Sigmoid colon (tissue), 6 donors: ENCODE measurements at regions not wholly inside any gene's neighbourhood (a gene's known extent, or its start where the extent isn't known, plus 50 kb on each side); places are given as distances from the start of the nearest gene placed in this dataset.

Experiments
- DNase-seq: peaks from one replicate; pipeline ENCODE4 v3.0.0-alpha.2; 2019
- H3K27ac ChIP-seq, 4 donors: fragments of 200-600 bp; sonication (generic); one replicate each; pipeline ENCODE4 v1.5.1; 2016 to 2019; ENCODE audit warnings: mild to moderate bottlenecking in 1 of 4
- H3K27me3 ChIP-seq, 3 donors: fragments of 200-600 bp; sonication (generic); one replicate each; pipeline ENCODE4 v1.5.1; 2019; ENCODE audit warnings: mild to moderate bottlenecking in 1 of 3
- H3K36me3 ChIP-seq, 4 donors: fragments of 200-600 bp; sonication (generic); one replicate each; pipeline ENCODE4 v1.5.1; 2016 to 2019
- H3K4me1 ChIP-seq, 4 donors: fragments of 200-600 bp; sonication (generic); one replicate each; pipeline ENCODE4 v1.5.1; 2017 to 2019
- H3K4me3 ChIP-seq, 4 donors: fragments of 200-600 bp; sonication (generic); one replicate each; pipeline ENCODE4 v1.5.1; 2017 to 2019; ENCODE audit warnings: mild to moderate bottlenecking in 2 of 4, moderate library complexity in 1 of 4
- H3K9me3 ChIP-seq, 4 donors: fragments of 200-600 bp in 3 of 4; sonication (generic) in 3 of 4; one replicate each; pipeline versions ENCODE4 v1.5.1 to v1.6.1; 2013 to 2019
- CTCF ChIP-seq, 4 experiments: fragments of 450-650 bp in 3 of 4; fragments of 200-600 bp in 1 of 4; IDR thresholded peaks; one replicate each; pipeline ENCODE4 v1.5.1; 2016 to 2019; ENCODE audit warnings: antibody characterized with exemption in 4 of 4, mild to moderate bottlenecking in 3 of 4, moderate library complexity in 2 of 4
- EP300 ChIP-seq, 4 donors: sonication (generic); formaldehyde crosslinking; IDR thresholded peaks; one replicate each; pipeline ENCODE4 v1.6.1; 2017; ENCODE audit warnings: antibody characterized with exemption in 4 of 4
- POLR2A ChIP-seq, 2 donors: fragments of 450-650 bp; IDR thresholded peaks; one replicate each; pipeline ENCODE4 v1.6.1; 2016; ENCODE audit warnings: antibody characterized with exemption in 2 of 2, mild to moderate bottlenecking in 2 of 2, moderate library complexity in 2 of 2
- POLR2AphosphoS5 ChIP-seq, 4 donors: sonication (generic); formaldehyde crosslinking; IDR thresholded peaks; one replicate each; pipeline ENCODE4 v1.6.1; 2017; ENCODE audit warnings: antibody characterized with exemption in 4 of 4
- WGBS, 2 donors: extraction: QIAGEN DNeasy Blood & Tissue Kit; methylation state at CpG; one replicate each; pipeline ENCODE4 v1.1.7; 2013; 5-methylcytosine and 5-hydroxymethylcytosine counted together
- intact Hi-C: fragments of 100-400 bp; cut with DNase I; formaldehyde crosslinking; loops from one replicate; pipeline ENCODE4 v1.15.1; 2023
- donor health status: healthy with polysubstance abuse.
- donor health status: healthy.

GRCh38 chr12:38154096-38155019 lies 162.2 kb upstream of the ALG10B start:
- TF ChIP-seq POLR2A (IDR thresholded peaks at IDR 0.05) (no peak), CTCF (IDR thresholded peaks at IDR 0.05) (no peak), EP300 (IDR thresholded peaks at IDR 0.05) (no peak), POLR2AphosphoS5 (IDR thresholded peaks at IDR 0.05) (no peak)
- WGBS, 2 donors = 83 to 88% methylated on average over 39 of the region's 39 CpGs
- H3K36me3 ChIP-seq = no peaks in the 10 kb centered on the region
- H3K4me3 ChIP-seq = no peak overlapping the region
- H3K9me3 ChIP-seq = peaks cover 0 to 3% (median 0%) of the 10 kb centered on the region in 4 donors
- DNase-seq = no peak
- H3K27me3 ChIP-seq = no peaks in the 10 kb centered on the region
- intact Hi-C loops = no loop called here
- no peaks in the 10 kb centered on the region for H3K4me1 ChIP-seq
- H3K27ac ChIP-seq = no peak overlapping the region

GRCh38 chr12:38155020-38155395 lies 161.6 kb upstream of the ALG10B start:
- Histone ChIP-seq H3K9me3 (no peaks in the 10 kb centered on the region), H3K27ac (no peak overlapping the region), H3K4me1 (no peaks in the 10 kb centered on the region), H3K36me3 (no peaks in the 10 kb centered on the region), H3K4me3 (no peak overlapping the region), H3K27me3 (no peaks in the 10 kb centered on the region)
- no peak for DNase-seq
- intact Hi-C loops = no loop called here
- 88 to 90% methylated on average over 16 of the region's 16 CpGs for WGBS, 2 donors
- no peak for TF ChIP-seq EP300 (IDR thresholded peaks at IDR 0.05)
- no peak for TF ChIP-seq CTCF (IDR thresholded peaks at IDR 0.05)

- no peak overlapping the region for H3K4me3 ChIP-seq
- intact Hi-C loops = no loop called here
- WGBS, 2 donors = 88 to 90% methylated on average over 52 of the region's 52 CpGs
- DNase-seq = peak; percentile 65
- no peak overlapping the region for H3K27ac ChIP-seq
- no peaks in the 10 kb centered on the region for H3K27me3 ChIP-seq
- no peaks in the 10 kb centered on the region for H3K9me3 ChIP-seq
- no peak for TF ChIP-seq EP300 (IDR thresholded peaks at IDR 0.05)
- TF ChIP-seq POLR2AphosphoS5 (IDR thresholded peaks at IDR 0.05) = no peak
- no peak for TF ChIP-seq POLR2A (IDR thresholded peaks at IDR 0.05)
- TF ChIP-seq CTCF (IDR thresholded peaks at IDR 0.05) = no peak
- no peaks in the 10 kb centered on the region for H3K36me3 ChIP-seq
- no peaks in the 10 kb centered on the region for H3K4me1 ChIP-seq
Observed at GRCh38 chr12:38155526-38156496, 160.8 kb upstream of the ALG10B start.

GRCh38 chr12:38156497-38157245 lies 159.9 kb upstream of the ALG10B start:
- no peak overlapping the region for H3K4me3 ChIP-seq
- intact Hi-C loops = no loop called here
- H3K9me3 ChIP-seq = no peaks in the 10 kb centered on the region
- DNase-seq = no peak
- H3K4me1 ChIP-seq = no peaks in the 10 kb centered on the region
- 88 to 91% methylated on average over 39 of the region's 39 CpGs for WGBS, 2 donors
- no peak overlapping the region for H3K27ac ChIP-seq
- no peaks in the 10 kb centered on the region for H3K36me3 ChIP-seq
- TF ChIP-seq EP300 (IDR thresholded peaks at IDR 0.05) (no peak), POLR2AphosphoS5 (IDR thresholded peaks at IDR 0.05) (no peak), CTCF (IDR thresholded peaks at IDR 0.05) (no peak), POLR2A (IDR thresholded peaks at IDR 0.05) (no peak)
- H3K27me3 ChIP-seq = no peaks in the 10 kb centered on the region
